Smooth muscle cell (in vitro differentiated cells): ENCODE measurements at regions not wholly inside any gene's neighbourhood (a gene's known extent, or its start where the extent isn't known, plus 50 kb on each side); places are given as distances from the start of the nearest gene placed in this dataset.

ENCODE experiments used
- DNase-seq: peaks from one replicate; lab custom pipeline; 2025; ENCODE audit not compliant: unreplicated experiment; lab: John Stamatoyannopoulos, UW
- H2AFZ ChIP-seq: fragments of 200-600 bp; sonication (generic); 2 replicates; pipeline ENCODE4 v1.6.0; 2016; ENCODE audit warnings: antibody characterized with exemption, low read depth, mild to moderate bottlenecking
- H3F3A ChIP-seq: fragments of 200-600 bp; sonication (generic); 2 replicates; pipeline ENCODE4 v1.6.0; 2017; ENCODE audit warnings: antibody characterized with exemption, low read depth
- H3K27ac ChIP-seq: fragments of 200-600 bp; sonication (generic); 2 replicates; pipeline ENCODE4 v1.5.1; 2016; ENCODE audit warnings: low read depth, mild to moderate bottlenecking
- H3K27me3 ChIP-seq: fragments of 200-600 bp; sonication (generic); 2 replicates; pipeline ENCODE4 v1.6.1; 2016; ENCODE audit warnings: low read depth, mild to moderate bottlenecking
- H3K36me3 ChIP-seq: fragments of 200-600 bp; sonication (generic); 2 replicates; pipeline ENCODE4 v1.5.1; 2016; ENCODE audit warnings: low read depth
- H3K4me1 ChIP-seq: fragments of 200-600 bp; sonication (generic); 2 replicates; pipeline ENCODE4 v1.5.1; 2016; ENCODE audit warnings: low read depth
- H3K4me2 ChIP-seq: fragments of 200-600 bp; sonication (generic); 2 replicates; pipeline ENCODE4 v1.6.0; 2016; ENCODE audit warnings: mild to moderate bottlenecking
- H3K4me3 ChIP-seq: fragments of 200-600 bp; sonication (generic); 2 replicates; pipeline ENCODE4 v1.5.1; 2016; ENCODE audit warnings: mild to moderate bottlenecking
- H3K79me2 ChIP-seq: fragments of 200-600 bp; sonication (generic); 2 replicates; pipeline ENCODE4 v1.6.0; 2016; ENCODE audit warnings: low read depth, mild to moderate bottlenecking
- H3K9ac ChIP-seq: fragments of 200-600 bp; sonication (generic); 2 replicates; pipeline ENCODE4 v1.6.0; 2016; ENCODE audit warnings: low read depth
- H3K9me3 ChIP-seq: fragments of 200-600 bp; sonication (generic); replicated peaks from 2 replicates; pipeline ENCODE4 v1.5.1; 2016; ENCODE audit warnings: low read depth
- H4K20me1 ChIP-seq: fragments of 200-600 bp; sonication (generic); 2 replicates; pipeline ENCODE4 v1.6.0; 2016; ENCODE audit warnings: low read depth
- WGBS: methylation state at CpG from one replicate; pipeline ENCODE4 v1.1.7; 2016; ENCODE audit warnings: low lambda C conversion rate; 5-methylcytosine and 5-hydroxymethylcytosine counted together
- TF ChIP-seq, protein P1 (sequence below): fragments of 200-600 bp; sonication (generic); IDR thresholded peaks from 2 replicates; pipeline ENCODE4 v1.5.1; 2017; ENCODE audit warnings: borderline replicate concordance, mild to moderate bottlenecking, antibody characterized with exemption; ENCODE audit not compliant: insufficient read depth, poor library complexity, severe bottlenecking

DNA sequence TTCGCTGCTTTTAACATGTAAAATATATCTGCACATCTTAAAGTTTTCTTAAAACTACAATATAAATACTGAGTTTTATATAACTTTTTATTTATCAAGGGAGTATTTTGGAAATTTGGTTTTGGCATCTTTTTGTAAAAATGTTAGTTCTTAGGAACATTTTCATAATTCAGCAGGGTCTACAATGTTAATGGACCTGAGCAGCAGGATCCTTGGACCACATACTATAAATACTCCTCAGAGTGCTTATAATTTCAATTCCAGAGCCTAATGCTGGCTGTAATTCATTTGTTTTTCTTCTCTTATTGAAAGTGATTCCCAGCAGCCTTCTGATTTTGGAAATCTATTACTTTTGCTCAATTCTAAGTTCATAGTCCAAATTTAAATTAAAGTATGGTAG, 1216.2 kb downstream of the MAT2B start:
- H2AFZ ChIP-seq, result no peak overlapping the region
- no peaks in the 10 kb centered on the region for H3F3A ChIP-seq
- TF ChIP-seq, protein P1, sequence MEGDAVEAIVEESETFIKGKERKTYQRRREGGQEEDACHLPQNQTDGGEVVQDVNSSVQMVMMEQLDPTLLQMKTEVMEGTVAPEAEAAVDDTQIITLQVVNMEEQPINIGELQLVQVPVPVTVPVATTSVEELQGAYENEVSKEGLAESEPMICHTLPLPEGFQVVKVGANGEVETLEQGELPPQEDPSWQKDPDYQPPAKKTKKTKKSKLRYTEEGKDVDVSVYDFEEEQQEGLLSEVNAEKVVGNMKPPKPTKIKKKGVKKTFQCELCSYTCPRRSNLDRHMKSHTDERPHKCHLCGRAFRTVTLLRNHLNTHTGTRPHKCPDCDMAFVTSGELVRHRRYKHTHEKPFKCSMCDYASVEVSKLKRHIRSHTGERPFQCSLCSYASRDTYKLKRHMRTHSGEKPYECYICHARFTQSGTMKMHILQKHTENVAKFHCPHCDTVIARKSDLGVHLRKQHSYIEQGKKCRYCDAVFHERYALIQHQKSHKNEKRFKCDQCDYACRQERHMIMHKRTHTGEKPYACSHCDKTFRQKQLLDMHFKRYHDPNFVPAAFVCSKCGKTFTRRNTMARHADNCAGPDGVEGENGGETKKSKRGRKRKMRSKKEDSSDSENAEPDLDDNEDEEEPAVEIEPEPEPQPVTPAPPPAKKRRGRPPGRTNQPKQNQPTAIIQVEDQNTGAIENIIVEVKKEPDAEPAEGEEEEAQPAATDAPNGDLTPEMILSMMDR, result no peak
- no peak for DNase-seq
- H3K27ac ChIP-seq, result no peak overlapping the region
- H3K9me3 ChIP-seq, result no peaks in the 10 kb centered on the region
- no peak overlapping the region for H3K4me3 ChIP-seq
- H4K20me1 ChIP-seq, result no peaks in the 10 kb centered on the region
- no peaks in the 10 kb centered on the region for H3K4me1 ChIP-seq
- H3K27me3 ChIP-seq, result no peaks in the 10 kb centered on the region
- H3K79me2 ChIP-seq, result no peaks in the 10 kb centered on the region
- no peaks in the 10 kb centered on the region for H3K36me3 ChIP-seq
- 94% methylated on average over 1 of the region's 1 CpG for WGBS
- H3K4me2 ChIP-seq, result no peak overlapping the region
- H3K9ac ChIP-seq, result no peak overlapping the region

DNA sequence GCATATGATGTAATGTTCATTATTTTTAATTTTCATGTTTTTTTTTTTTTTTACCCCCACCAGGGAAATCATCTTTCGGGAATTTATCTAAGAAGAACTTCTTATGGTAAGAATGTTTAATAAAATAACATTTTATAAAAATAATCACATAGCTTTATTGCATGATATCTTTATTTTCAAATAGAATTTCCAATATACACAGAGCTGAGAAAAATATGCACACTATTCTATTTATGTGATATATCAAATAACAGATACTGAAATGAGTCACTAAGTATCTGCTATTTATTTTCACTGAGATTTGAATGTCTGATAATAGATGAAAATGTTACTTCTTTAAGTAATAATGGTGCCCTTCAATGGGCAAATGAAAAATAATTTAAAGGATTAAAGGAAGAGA, 1217.3 kb downstream of the MAT2B start:
- no peaks in the 10 kb centered on the region for H3K27me3 ChIP-seq
- WGBS, result 88% methylated on average over 1 of the region's 1 CpG
- no peak overlapping the region for H3K9ac ChIP-seq
- no peaks in the 10 kb centered on the region for H3K4me1 ChIP-seq
- no peaks in the 10 kb centered on the region for H3K36me3 ChIP-seq
- no peak overlapping the region for H3K4me3 ChIP-seq
- no peak overlapping the region for H3K4me2 ChIP-seq
- no peaks in the 10 kb centered on the region for H3F3A ChIP-seq
- no peak overlapping the region for H3K27ac ChIP-seq
- H3K79me2 ChIP-seq, result no peaks in the 10 kb centered on the region
- no peak overlapping the region for H2AFZ ChIP-seq
- no peaks in the 10 kb centered on the region for H3K9me3 ChIP-seq
- no peak for DNase-seq
- TF ChIP-seq, protein P1, result no peak
- no peaks in the 10 kb centered on the region for H4K20me1 ChIP-seq

DNA sequence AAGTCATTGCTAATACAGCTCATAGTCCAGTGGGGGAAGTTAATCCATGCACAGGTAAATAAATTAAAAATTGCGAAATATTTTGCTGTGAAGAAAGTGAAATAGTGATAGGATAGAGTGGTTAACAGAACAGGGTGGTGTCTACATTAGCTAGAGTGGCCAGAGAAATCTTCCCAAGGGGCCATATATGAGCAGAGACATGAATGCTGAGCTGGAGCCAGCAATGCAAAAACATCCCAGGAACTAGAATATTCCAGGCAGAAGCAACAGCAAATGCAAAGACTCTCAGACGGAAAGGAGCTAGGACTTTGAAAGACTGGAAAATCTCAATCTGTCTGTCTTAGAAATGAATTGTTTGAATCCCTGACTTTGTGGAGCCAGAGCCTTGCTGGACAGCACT, 1221.6 kb downstream of the MAT2B start:
- Histone ChIP-seq H4K20me1 (no peaks in the 10 kb centered on the region), H3K27me3 (no peaks in the 10 kb centered on the region), H3K79me2 (no peaks in the 10 kb centered on the region), H3K36me3 (no peaks in the 10 kb centered on the region), H3K4me2 (no peak overlapping the region), H3K9me3 (no peaks in the 10 kb centered on the region), H3K4me3 (no peak overlapping the region), H3K27ac (no peak overlapping the region), H3K9ac (no peak overlapping the region), H2AFZ (no peak overlapping the region), H3F3A (no peaks in the 10 kb centered on the region), H3K4me1 (no peaks in the 10 kb centered on the region)
- TF ChIP-seq, protein P1, result no peak
- WGBS, result 84% methylated on average over 2 of the region's 2 CpGs
- no peak for DNase-seq

DNA sequence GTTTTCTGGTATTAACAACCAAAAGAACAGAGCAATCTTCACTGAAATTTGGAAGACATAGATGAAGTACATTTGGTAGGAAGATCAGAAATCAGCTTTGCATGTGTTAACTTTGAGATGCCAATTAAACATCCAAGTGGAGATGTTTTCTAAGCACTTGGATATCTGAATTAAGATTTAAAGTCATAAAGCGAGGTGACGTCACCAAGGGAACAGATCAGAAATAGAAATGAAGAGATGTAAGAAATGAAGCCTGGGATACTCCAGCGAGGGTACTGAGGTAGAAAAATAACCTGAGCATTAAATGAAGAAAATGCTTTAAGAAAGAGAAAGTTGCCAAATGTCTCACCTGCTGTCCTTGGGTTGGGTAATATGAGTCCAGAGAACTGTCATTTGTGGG, 1223.3 kb downstream of the MAT2B start:
- TF ChIP-seq, protein P1, result no peak
- Histone ChIP-seq H3F3A (no peaks in the 10 kb centered on the region), H3K36me3 (no peaks in the 10 kb centered on the region), H3K27me3 (no peaks in the 10 kb centered on the region), H3K9me3 (no peaks in the 10 kb centered on the region), H3K27ac (no peak overlapping the region), H4K20me1 (no peaks in the 10 kb centered on the region), H3K4me3 (no peak overlapping the region), H3K4me2 (no peak overlapping the region), H3K4me1 (no peaks in the 10 kb centered on the region), H3K79me2 (no peaks in the 10 kb centered on the region), H2AFZ (no peak overlapping the region), H3K9ac (no peak overlapping the region)
- no peak for DNase-seq
- 94% methylated on average over 3 of the region's 3 CpGs for WGBS
